Amygdala (tissue), 56 donors: ENCODE measurements at regions not wholly inside any gene's neighbourhood (a gene's known extent, or its start where the extent isn't known, plus 50 kb on each side); places are given as distances from the start of the nearest gene placed in this dataset.

ENCODE experiments used
- DNase-seq, 56 donors: peaks; one replicate each; lab custom pipeline; 2025; lab: John Stamatoyannopoulos, UW

DNA sequence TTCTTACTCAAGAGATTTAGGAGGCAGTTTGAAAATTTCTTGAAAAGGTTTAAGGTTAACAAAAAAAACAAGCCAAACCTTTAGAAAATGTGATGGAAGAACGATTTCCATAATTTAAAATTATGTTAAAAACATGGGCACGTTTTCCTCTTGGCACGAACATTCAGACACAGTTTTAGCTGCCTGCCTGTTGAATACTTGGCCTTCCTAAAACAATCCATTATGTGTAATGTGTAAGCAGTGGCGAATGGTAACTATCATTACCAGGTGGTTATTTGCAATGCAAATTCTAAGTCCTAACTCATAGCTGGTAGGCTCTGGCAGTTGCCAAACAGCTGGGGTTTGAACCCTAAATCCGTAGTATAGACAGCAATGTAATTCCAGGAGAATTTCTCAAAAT lies 1425.7 kb upstream of the SLC10A2 start:
- DNase-seq, result peak in 1 of 56 donors; percentile 3

DNA sequence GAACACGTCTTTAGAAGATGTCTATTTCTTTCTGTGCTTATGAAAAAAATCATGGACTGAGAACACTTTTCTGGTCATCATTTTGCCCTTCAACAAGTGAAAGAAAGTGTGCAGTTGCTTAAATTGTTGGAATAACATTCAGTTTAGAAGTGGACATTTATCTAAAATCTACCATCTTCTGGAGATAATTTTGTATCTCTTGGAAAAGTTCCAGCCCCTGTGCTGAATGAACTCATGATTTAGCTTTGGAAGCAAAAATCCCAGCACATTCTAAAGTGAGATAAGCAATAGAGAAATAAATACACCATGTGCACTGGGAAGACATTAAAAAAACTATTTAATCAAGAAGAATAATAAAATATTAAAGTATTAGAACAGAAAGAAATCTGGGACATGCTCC lies 1420.8 kb upstream of the SLC10A2 start:
- no peak for DNase-seq

DNA sequence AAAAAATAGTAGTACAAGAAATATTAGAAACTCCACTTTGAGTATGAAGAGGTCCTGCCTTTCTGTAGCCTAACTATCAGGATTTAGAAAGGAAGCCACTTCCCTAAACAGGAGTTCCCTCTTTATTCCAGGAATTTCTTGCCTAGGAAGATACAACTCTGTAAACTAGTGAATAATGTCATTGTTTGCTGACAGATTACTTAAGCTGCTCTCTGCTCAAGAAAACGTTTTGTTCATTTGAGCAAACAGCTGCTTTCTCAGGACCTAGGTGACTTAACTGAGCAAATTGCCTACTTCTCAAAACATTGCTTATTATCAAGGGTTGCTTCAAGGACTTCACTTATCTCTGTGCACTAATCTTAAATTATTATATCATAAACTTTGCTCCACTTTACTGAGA lies 1419.4 kb upstream of the SLC10A2 start:
- DNase-seq, result no peak

DNA sequence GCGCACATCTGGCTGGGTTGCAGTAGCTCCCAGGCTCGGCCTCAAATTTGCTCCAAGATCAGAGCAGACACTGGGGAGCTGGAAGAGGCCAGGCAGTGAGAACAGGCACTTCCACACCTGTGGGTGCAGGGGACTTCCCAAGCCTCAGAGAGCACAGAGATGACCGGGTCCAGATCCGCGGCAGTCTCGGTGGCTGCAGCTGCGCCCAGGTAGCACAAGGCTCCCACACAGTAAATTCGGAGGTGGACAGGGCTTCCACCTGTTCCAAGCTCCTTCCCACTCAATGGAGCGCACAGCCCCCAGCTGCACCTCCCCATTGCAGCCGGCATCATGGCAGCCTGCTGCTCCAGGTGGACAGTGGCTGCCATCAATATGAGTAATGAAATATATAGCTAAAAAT lies 1417.4 kb upstream of the SLC10A2 start:
- no peak for DNase-seq

DNA sequence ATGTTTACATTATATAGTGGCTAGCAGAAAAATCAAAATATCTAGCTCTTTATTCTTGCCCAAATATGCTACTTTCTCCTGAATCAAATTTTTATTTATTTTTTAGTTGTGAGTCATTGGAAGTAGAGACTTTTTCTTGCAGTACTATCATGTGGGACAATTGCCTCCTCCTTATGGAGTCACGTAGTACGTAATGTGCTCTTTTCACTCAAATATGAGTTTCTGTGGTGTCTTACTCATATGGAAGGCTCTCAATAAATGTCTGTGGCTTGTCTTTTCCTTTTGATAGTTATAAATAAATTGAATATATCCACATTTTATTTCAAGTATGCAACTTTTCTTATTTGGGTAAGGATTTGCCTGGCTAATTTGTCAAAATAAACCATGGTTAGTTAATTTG lies 1411.0 kb upstream of the SLC10A2 start:
- no peak for DNase-seq

DNA sequence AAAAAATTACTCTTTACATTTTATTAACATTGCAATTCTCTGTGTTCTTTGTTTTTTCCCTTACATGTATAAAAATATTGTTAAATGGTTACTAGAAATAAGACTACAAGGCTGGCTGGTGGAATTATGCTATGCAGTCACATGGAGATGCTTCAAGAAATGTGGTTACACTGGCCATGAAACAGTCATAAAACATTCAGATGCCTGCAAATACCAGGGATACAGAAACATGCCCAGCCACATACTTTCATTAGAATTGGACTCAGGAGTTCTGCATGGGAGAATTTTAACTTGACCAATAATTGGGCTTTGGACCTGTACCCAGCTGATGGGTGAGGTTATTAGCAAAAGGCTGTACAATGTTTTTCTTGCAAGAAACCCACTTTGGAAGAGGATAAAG lies 1407.7 kb upstream of the SLC10A2 start:
- DNase-seq, result no peak

DNA sequence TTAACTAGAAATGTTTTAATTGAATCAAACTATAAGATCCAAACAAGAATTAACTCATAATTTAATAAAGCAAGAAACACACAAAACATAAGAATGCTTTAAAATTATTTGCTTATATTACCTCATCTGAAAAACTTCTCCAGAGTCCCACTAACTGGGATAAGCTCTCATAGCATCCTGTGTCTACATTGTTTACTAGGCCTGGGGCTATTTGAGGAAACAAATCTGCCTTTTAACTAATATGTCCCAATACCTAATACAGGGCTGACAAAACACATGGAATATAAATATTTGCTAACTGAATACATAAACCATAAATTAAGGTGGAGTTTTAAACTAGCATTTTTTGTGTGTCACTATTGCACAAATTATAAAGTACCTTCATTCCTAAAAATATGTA lies 1399.8 kb upstream of the SLC10A2 start:
- no peak for DNase-seq

DNA sequence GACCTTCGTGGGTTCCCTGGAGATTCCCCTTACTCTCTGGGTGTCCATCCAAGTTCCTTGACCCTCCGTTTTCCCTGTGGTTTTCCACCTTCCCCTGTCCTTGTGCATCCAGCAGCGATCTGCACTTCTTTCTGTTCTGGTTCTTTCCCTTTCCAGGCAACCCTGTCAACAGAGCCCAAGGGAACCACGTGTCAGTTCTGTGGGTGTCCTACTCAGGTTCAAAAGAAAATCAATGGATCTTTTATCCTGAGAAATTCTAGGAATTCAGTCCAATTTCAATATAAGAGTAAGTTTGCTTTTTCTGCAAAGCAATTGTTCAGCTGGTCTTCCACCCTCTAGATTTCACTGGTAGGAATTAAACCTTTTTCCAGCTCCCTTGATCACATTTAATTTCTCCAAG lies 1394.8 kb upstream of the SLC10A2 start:
- no peak for DNase-seq

DNA sequence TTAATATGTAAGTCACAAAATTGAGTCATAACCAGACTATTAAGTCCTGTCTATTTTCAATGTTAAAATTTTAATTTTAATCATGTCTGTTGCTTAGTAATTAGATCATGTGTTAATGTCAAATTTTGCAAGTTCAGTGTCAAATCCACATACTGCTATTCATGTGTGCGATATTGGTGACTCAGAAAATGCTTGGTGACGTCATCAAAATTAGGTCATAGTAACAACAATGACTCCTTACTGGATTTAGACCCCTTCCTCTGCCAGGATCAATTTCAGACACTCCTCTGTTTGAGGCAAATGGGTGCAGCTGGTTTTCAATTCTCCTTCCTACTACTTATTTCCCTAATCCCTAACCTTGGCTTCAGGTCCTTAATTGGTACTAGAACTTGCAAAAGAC lies 1394.3 kb upstream of the SLC10A2 start:
- DNase-seq, result no peak

DNA sequence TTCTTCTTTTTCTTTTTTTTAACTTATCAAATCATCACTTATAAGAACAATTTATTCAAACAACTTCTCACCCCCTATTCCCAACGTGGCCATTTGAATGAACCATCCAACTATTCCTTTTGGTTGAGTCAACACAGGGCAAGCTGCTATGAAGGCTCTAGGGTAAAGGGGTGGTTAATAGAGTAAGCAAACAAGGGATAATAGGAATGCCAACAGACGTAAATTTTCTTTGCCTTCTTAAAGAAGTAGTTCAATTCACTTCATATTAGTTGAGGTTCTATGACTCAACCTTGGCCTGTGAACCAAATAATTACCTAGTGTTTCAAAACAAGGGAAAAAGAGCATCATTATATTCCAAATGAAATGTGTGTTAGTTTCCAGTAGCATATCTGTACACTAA lies 1383.8 kb upstream of the SLC10A2 start:
- no peak for DNase-seq

DNA sequence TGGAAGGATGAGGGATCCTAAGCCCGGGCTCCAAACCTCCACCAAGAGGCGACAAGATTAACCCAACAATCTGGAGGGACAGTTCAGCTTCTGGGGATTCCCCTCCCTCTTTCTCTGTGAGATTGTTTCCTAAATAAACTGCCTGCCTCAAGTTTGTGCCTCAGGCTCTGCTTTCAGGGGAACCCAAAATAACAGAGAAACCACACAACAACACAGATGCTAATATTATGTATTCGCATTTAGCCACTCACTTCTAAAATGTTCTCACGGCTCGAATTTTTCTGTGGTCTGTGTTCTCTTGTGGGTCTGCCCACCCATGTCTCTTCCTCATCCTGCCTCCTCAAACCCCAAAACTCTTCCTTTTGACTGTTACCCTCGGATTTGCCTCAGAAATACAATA lies 1381.1 kb upstream of the SLC10A2 start:
- DNase-seq, result no peak

DNA sequence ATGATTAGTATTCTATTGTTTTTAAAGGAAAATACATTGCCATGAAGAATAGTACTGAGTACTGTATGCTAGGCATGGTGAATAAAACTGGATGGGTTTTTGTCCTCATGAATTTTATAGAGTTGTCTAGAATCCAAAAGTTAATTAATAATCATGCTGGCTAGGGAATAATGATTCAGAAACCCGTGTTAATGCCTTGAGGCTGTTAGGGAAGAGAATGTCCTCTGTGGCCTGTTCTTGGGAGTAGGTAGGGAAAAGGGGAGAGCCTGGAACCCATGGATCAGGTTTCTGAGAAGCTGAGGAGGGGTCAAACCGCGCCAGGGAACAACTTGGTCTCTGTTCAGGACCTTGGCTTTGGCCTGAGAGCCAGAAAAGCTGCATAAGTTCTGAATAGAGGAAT lies 1376.3 kb upstream of the SLC10A2 start:
- no peak for DNase-seq

DNA sequence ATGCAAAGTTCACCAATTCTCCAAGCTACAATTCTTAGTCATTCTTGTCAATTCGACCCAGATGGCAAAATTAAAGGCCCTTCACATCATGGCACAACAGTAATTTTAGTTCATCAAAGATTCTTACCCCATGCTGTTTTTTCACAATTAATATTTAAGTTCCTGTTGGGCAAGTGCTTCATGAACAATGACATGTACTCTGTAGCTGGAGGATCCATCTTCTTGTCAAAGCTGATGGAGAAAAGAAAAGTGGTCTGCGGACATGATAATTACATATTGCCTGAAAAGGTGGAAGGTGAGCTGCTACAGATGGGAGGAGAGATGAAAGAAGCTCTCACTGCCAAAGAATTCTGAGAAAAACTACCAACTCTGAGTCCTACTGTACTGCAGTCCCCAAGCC lies 1370.3 kb upstream of the SLC10A2 start:
- no peak for DNase-seq

DNA sequence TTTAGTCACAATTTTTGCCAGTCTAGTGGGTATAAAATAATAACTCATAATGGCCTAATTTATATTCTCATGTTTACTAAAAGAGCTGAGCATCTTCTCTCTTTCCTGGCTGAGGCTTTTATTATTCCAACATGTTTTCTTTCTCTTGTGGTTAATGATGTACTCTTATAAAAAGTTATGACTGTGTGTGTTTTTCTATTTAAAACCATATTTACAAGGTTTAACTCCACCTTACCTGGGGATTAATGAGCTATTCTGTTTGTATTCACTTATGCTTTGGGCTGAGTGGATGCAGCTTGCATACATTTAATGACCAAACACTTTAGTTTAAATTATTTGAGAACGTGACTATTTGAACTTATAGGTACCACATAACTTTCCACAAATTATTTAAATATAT lies 1365.7 kb upstream of the SLC10A2 start:
- DNase-seq, result no peak

DNA sequence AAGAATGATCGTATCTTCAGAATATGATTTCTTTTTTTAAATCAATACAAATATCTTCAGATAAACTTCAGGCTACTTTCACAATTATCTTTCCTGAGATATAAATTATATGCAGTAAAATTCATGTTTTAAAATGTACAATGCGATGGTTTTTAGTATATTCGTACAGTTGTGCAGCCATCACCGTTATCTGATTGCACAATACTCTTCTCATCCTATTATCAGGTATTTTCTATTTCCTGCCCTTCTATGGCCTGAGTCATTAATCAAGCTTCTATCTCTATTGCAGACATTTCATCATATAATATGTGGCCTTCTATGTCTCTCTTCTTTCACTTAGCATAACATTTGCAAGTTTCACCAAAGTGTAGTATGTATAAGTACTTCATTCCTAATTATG lies 1360.2 kb upstream of the SLC10A2 start:
- DNase-seq, result no peak

DNA sequence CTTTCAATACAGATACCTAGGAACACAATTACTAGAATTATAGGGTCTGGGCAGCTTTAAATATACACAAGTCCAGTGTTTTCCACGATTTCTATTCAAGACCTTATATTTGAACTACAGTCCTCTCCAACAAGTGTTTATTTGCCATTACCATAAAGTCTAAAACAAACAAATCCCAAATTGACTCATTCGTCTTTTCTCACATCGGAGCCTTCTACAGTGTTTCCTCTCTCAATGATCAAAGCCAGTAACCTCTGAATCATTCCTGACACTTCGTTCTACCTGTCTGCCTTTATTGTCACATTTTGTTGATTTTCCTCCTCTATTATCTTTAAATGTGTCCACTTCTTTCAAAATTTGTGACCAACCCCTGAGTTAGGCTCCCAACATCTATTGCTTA lies 1356.5 kb upstream of the SLC10A2 start:
- DNase-seq, result no peak

DNA sequence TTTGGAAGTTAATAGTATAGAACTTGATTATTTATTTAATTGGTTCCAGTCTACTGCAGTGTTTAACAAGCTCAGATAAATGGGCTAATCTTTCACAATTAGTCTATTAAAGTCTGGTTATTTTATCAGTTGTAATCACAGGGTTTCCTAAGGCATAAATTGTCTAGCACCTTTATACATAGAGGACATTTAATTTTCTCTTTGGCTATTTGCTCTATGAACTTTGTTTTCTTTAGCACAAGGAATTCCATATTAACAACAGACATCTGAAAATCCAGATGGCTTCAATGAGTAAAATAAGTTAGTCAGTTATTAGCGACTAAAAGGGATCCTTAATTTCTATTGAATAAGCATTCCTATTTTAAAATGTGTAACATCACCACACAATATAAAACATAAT lies 1350.8 kb upstream of the SLC10A2 start:
- no peak for DNase-seq

DNA sequence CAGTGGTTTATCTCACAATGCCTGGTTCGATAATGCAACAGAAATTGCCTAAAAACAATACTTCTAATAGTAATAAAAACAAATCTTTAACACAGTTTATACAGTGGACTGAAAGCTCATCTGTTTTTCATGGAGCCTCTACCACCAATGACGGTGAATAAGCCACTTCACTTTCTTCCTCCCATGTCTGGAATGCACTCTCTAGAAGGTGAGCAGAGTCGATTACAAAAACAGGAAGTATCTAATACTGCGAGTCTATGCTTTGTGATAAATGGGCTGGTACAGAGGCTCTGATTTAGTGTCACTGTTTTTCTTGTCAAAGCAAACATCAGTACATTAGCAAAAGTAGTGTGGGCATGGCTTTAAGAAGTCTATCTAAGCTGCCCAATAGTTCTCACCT lies 1348.6 kb upstream of the SLC10A2 start:
- DNase-seq, result no peak

DNA sequence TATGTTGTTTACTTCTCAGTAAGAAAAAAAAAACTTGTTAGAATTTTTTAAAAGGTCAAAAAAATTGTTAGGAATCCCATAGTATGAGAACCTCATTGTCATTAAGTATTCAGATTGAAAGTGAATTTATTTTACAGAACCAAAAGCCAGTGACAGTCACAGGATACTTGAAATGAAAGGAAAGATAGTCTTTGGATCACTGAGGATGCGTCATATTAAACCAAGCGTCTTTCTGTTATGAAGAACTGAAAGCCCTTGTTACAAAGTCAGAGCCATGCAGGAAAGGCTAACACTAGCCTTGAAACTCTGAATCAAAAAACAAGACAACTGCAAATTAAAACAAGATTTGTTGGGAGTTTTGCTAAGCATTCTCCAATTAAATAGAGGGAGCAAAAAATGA lies 1348.0 kb upstream of the SLC10A2 start:
- no peak for DNase-seq

DNA sequence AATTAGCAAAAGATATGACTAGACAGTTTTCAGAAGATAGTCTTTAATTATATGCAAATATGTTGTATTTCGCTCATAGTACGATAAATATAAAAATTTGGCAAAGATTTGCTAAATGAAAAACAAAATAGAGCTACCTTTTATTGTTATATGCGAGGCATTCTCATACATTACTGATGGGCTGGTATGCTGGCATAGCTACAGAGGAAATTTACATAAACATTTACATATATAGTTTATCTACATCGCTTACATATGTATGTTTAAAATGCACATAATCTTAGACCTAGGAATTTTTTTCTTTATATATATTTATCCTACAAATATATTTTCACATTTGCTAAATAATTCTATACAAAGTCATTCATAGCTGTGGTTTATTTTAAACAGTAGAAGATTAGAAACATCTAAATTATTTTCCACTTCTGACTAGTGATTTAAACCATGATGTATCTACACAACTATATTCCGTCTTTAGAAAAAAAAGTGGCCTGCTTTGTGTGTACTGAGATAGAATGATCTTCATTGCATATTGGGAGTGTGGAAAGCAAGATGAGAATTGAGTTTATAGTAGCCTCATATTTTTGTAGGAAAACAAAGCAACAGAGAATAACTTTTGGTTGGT lies 1345.0 kb upstream of the SLC10A2 start:
- no peak for DNase-seq

DNA sequence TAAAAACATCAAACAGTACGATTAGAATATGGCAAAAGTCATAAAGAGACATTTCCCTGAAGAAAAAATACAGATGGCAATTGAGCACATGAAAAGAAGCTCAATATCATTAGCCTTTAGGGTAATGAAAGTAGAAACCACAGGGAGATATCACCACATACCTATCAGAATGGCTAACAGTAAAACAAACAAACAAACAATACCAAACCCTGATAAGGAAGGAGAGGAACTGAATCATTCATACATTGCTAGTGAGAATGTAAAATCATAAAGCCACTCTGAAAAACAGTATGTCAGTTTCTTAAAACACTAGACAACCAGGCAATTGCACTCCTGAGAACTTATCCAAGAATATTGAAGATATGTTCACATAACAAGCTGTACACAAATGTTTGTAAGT lies 1342.5 kb upstream of the SLC10A2 start:
- DNase-seq, result no peak

DNA sequence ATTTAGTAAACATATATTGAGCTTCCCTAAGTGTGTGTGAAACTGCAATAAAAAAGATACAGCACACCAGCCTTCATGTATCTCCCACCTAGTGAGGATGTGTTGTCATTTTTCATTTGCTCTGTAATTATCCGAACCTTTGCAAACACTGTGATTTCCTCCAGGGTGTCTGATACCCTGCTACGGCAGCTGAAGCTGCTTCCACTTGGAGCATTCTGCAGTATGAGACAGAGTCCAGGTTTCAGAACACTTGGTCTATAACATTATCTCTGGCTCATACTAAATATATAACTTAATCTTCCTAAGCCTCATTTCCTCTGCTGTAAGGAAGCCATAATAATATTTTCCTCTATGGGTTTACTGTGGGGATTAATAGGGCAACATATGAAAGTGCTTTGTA lies 1338.1 kb upstream of the SLC10A2 start:
- no peak for DNase-seq

DNA sequence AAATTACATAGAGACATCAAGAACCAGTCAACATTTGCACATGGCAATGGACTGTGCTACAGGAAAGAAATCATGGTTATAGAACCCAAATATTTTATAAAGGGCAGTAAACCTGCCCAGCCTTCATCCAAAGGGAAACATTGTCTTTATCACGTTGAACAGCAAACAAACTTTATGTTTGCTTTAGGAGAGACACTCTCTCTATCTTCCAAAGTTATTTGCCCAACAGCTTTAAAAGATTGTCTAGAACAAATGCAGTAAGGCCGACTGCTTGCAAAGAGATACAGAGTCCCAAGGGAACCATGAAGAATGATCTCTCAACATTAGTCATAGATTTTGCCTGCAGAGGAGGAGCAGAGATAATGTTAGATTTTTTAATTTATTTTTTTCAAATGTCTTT lies 1323.5 kb upstream of the SLC10A2 start:
- DNase-seq, result no peak

DNA sequence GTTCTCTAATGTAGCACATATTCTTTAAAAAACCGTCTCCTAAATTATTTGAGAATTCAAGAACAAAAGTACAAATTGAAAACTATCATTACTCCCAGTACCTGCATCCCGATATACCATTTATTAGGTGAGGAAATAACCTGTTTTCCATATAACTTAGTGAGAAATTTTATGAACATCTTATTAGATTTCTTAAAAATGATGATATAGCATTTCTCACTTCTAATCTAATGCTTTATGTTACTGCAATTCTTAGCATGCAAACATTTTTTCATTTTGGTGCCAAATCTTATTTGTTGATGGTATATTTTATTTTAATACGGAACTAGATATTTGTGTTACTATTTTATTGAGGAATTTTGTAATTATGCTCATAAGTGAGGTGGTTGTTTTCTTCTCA lies 1321.3 kb upstream of the SLC10A2 start:
- no peak for DNase-seq
